Lung (tissue), 11 donors: ENCODE measurements at regions not wholly inside any gene's neighbourhood (a gene's known extent, or its start where the extent isn't known, plus 50 kb on each side); places are given as distances from the start of the nearest gene placed in this dataset.

Experiments used
- ATAC-seq: fragments of 200-7000 bp; cut with Tn5 transposase; one replicate; pipeline ENCODE4 v1.9.1; 2020; ENCODE audit warnings: moderate number of reproducible peaks; ENCODE audit not compliant: insufficient read depth, low FRiP score
- DNase-seq, 3 donors: peaks; one replicate each; pipeline ENCODE4 v3.0.0-alpha.2; 2013 to 2017
- H3K27ac ChIP-seq, 2 donors: one replicate each; pipeline ENCODE4 v1.5.1; 2013; ENCODE audit warnings: mild to moderate bottlenecking in 2 of 2, moderate library complexity in 2 of 2, control low read depth in 1 of 2, inconsistent platforms in 1 of 2, low read depth in 1 of 2, low read length in 1 of 2
- H3K27me3 ChIP-seq, 3 donors: one replicate each; pipeline ENCODE4 v1.5.1; 2013; ENCODE audit warnings: low read length in 2 of 3; ENCODE audit not compliant: control insufficient read depth in 3 of 3, insufficient read depth in 3 of 3
- H3K36me3 ChIP-seq, 4 donors: one replicate each; pipeline ENCODE4 v1.5.1; 2013; ENCODE audit warnings: low read length in 4 of 4, mild to moderate bottlenecking in 1 of 4, moderate library complexity in 1 of 4; ENCODE audit not compliant: control insufficient read depth in 4 of 4, insufficient read depth in 4 of 4
- H3K4me1 ChIP-seq, 5 donors: one replicate each; pipeline ENCODE4 v1.5.1; 2013; ENCODE audit warnings: low read length in 5 of 5, mild to moderate bottlenecking in 2 of 5, moderate library complexity in 1 of 5; ENCODE audit not compliant: control insufficient read depth in 5 of 5, insufficient read depth in 5 of 5
- H3K4me3 ChIP-seq: one replicate; pipeline ENCODE4 v1.5.1; 2013; ENCODE audit warnings: mild to moderate bottlenecking, control low read depth, moderate library complexity
- H3K9ac ChIP-seq, 2 donors: one replicate each; pipeline ENCODE4 v1.5.1; 2013; ENCODE audit warnings: low read length in 2 of 2, control low read depth in 1 of 2; ENCODE audit not compliant: insufficient read depth in 1 of 2
- H3K9me3 ChIP-seq, 4 donors: one replicate each; pipeline ENCODE4 v1.5.1; 2013; ENCODE audit warnings: low read length in 3 of 4, mild to moderate bottlenecking in 1 of 4, moderate library complexity in 1 of 4; ENCODE audit not compliant: control insufficient read depth in 4 of 4, insufficient read depth in 3 of 4
- CTCF ChIP-seq: IDR thresholded peaks from 2 replicates; pipeline ENCODE4 v1.5.1; 2012; ENCODE audit warnings: mild to moderate bottlenecking; ENCODE audit errors: control extremely low read depth, extremely low read depth
- WGBS, 2 donors: extraction: QIAGEN DNeasy Blood & Tissue Kit; methylation state at CpG; one replicate each; pipeline ENCODE4 v1.1.7; 2013; 5-methylcytosine and 5-hydroxymethylcytosine counted together
- donor health status: control.
- donor health status: control.
- donor health status: Bipolar disorder and iron deficiency.
- donor health status: healthy.
- donor health status: DM: yes; HTN: yes; CAD: no.

GRCh38 chr20:36104244-36104643, 50.3 kb upstream of the EPB41L1 start:
- WGBS, 2 donors, result 79 to 86% methylated on average over 7 of the region's 7 CpGs
- Histone ChIP-seq H3K27me3 (no peaks in the 10 kb centered on the region), H3K9me3 (no peaks in the 10 kb centered on the region), H3K4me1 (peaks cover 0 to 14% (median 8%) of the 10 kb centered on the region in 5 donors), H3K27ac (peak overlapping the region in 1 of 2 donors; percentile 8), H3K4me3 (no peak overlapping the region), H3K9ac (no peak overlapping the region), H3K36me3 (no peaks in the 10 kb centered on the region)
- DNase-seq (no peak), ATAC-seq (no peak)
- TF ChIP-seq CTCF, result no peak
